ENCODE measurements at regions not wholly inside any gene's neighbourhood (a gene's known extent, or its start where the extent isn't known, plus 50 kb on each side); places are given as distances from the start of the nearest gene placed in this dataset.

DNA sequence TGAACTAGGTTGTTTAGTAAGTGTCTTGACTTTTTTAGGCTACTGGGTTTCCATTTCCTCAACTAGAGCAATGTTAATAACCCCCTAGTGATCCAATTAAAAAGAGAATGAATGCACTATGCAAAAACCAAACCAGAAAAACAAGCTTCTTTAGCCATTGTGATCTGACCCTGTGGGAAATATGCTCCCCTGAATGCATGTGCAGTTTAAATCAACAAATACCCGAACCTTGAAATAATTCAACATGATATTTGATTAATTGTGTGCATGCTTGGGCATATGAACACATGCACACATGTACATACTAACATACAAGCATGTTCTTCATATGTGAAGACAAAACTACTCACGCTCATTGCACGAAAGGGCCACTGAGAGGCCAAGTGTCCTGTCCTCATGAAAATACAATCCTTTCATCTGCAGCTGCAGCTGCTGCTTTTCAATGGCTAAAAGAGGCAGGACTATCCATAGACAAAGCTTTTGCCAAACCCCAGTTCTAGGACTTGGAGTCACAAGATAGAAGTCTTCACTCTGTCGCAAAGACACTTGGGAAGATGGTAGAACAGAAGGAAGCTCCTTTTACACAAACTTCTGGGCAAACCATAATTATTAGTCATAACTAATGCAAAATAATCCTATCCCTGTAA, 207.1 kb upstream of the POU3F2 start (continued):
- TF ChIP-seq, protein P1, sequence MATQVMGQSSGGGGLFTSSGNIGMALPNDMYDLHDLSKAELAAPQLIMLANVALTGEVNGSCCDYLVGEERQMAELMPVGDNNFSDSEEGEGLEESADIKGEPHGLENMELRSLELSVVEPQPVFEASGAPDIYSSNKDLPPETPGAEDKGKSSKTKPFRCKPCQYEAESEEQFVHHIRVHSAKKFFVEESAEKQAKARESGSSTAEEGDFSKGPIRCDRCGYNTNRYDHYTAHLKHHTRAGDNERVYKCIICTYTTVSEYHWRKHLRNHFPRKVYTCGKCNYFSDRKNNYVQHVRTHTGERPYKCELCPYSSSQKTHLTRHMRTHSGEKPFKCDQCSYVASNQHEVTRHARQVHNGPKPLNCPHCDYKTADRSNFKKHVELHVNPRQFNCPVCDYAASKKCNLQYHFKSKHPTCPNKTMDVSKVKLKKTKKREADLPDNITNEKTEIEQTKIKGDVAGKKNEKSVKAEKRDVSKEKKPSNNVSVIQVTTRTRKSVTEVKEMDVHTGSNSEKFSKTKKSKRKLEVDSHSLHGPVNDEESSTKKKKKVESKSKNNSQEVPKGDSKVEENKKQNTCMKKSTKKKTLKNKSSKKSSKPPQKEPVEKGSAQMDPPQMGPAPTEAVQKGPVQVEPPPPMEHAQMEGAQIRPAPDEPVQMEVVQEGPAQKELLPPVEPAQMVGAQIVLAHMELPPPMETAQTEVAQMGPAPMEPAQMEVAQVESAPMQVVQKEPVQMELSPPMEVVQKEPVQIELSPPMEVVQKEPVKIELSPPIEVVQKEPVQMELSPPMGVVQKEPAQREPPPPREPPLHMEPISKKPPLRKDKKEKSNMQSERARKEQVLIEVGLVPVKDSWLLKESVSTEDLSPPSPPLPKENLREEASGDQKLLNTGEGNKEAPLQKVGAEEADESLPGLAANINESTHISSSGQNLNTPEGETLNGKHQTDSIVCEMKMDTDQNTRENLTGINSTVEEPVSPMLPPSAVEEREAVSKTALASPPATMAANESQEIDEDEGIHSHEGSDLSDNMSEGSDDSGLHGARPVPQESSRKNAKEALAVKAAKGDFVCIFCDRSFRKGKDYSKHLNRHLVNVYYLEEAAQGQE (IDR thresholded peaks at IDR 0.05; ENCODE audit: low read depth, low read length), result no peak
- TF ChIP-seq, protein P2, sequence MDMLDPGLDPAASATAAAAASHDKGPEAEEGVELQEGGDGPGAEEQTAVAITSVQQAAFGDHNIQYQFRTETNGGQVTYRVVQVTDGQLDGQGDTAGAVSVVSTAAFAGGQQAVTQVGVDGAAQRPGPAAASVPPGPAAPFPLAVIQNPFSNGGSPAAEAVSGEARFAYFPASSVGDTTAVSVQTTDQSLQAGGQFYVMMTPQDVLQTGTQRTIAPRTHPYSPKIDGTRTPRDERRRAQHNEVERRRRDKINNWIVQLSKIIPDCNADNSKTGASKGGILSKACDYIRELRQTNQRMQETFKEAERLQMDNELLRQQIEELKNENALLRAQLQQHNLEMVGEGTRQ (IDR thresholded peaks at IDR 0.05; ENCODE audit: borderline replicate concordance, low read depth, low read length), result no peak
- TF ChIP-seq EP300 (IDR thresholded peaks at IDR 0.05; ENCODE audit: borderline replicate concordance in 1 of 2, low read depth in 1 of 2, low read length in 1 of 2) (no peak), GABPA (IDR thresholded peaks at IDR 0.05; ENCODE audit: low read depth) (no peak)

DNA sequence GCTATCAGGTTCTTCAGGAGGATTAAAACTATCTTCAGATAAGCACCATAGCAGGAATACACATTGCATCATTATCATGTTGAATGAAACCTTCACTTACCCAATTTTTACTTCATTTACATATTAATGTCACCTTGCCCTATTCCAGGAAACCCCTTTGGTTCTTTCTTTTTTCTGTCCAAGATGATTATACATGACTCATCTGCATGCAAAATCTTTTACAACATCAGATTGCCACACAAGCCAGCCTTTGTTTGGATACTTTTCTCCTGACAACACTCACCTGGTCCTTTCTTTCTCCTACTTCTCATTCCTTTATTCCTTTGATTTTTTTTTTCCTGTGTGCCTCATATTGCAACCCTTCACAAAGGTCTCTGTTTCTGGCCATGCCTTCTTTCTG, 200.5 kb upstream of the POU3F2 start:
- ChIA-PET CTCF (no interaction called here), POLR2A (no interaction called here)
- Histone ChIP-seq H3K27me3 (ENCODE audit: insufficient read depth) (no peaks in the 10 kb centered on the region), H3K4me3 (ENCODE audit: low read depth in 2 of 2, low read length in 1 of 2) (no peak overlapping the region), H3K9me3 (no peaks in the 10 kb centered on the region), H3K4me1 (ENCODE audit: control insufficient read depth in 1 of 2, insufficient read depth in 2 of 2, low read depth in 1 of 2, low read length in 1 of 2) (no peaks in the 10 kb centered on the region), H3K27ac (ENCODE audit: low read depth in 2 of 2, low read length in 1 of 2) (no peak overlapping the region), H3K9me2 (no peaks in the 10 kb centered on the region), H3K36me3 (replicated peaks in 1 of 2; ENCODE audit: control insufficient read depth in 1 of 2, insufficient read depth in 2 of 2, low read length in 1 of 2) (no peaks in the 10 kb centered on the region), H3K4me2 (no peak overlapping the region), H3K79me2 (ENCODE audit: insufficient read depth) (no peaks in the 10 kb centered on the region), H2AFZ (ENCODE audit: low read depth) (no peak overlapping the region), H3F3A (replicated peaks; ENCODE audit: insufficient read depth) (no peaks in the 10 kb centered on the region), H4K20me1 (ENCODE audit: insufficient read depth) (no peaks in the 10 kb centered on the region), H3K9ac (no peak overlapping the region)
- TF ChIP-seq TCF12 (IDR thresholded peaks at IDR 0.05) (no peak), RFX5 (IDR thresholded peaks at IDR 0.05; ENCODE audit: low read length) (no peak), FOSL2 (IDR thresholded peaks at IDR 0.05; ENCODE audit: borderline replicate concordance, low read depth) (no peak), NRF1 (IDR thresholded peaks at IDR 0.05; ENCODE audit: low read depth, low read length) (no peak)
- TF ChIP-seq, protein P3, sequence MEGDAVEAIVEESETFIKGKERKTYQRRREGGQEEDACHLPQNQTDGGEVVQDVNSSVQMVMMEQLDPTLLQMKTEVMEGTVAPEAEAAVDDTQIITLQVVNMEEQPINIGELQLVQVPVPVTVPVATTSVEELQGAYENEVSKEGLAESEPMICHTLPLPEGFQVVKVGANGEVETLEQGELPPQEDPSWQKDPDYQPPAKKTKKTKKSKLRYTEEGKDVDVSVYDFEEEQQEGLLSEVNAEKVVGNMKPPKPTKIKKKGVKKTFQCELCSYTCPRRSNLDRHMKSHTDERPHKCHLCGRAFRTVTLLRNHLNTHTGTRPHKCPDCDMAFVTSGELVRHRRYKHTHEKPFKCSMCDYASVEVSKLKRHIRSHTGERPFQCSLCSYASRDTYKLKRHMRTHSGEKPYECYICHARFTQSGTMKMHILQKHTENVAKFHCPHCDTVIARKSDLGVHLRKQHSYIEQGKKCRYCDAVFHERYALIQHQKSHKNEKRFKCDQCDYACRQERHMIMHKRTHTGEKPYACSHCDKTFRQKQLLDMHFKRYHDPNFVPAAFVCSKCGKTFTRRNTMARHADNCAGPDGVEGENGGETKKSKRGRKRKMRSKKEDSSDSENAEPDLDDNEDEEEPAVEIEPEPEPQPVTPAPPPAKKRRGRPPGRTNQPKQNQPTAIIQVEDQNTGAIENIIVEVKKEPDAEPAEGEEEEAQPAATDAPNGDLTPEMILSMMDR (IDR thresholded peaks at IDR 0.05), result no peak
- no peak for DNase-seq
